ENCODE measurements at regions not wholly inside any gene's neighbourhood (a gene's known extent, or its start where the extent isn't known, plus 50 kb on each side); places are given as distances from the start of the nearest gene placed in this dataset.
A peak's percentile ranks its signal among the peaks of the same experiment; 100 is the strongest.

DNA sequence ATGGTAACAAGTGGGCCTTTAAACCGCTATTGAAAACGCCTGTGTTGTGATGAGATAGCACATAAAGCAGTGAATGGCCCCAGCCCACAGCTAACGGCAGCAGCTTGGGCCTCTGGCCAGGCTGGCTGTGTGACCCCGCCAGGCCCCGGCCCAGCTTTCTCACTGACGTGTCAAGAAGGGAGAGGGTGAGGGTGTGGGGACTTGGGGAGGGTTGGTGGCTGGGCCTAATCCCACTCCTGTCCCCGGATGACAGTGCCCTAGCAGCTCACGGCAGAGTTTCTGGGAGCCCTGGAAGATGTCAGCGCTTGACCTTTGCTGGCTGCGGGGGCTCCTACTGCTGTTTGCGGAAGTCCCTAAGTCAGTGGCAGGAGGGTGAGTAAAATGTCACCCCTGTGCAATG lies 88.9 kb upstream of the SHH start:
- DNase-seq = no peak

DNA sequence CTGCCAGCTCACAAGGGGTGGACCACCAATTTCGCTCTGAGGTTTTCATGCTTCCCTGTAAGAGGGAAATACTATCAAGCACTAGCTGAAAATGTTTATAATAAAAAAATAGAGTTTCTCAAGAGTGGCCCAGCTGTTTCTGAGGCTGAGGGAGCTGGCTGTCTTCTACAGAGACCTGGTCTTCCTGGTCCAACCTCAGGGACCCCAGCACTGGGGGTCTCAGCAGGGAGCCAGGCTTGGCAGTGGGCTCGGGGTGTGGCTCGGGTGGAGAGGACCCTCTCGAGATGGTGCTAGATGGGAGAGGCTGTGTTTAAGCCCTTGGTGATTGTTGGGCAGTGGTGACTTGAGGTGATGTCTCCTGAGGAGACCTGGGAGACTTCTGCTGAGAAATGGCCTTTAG lies 87.3 kb upstream of the SHH start:
- no peak for DNase-seq

DNA sequence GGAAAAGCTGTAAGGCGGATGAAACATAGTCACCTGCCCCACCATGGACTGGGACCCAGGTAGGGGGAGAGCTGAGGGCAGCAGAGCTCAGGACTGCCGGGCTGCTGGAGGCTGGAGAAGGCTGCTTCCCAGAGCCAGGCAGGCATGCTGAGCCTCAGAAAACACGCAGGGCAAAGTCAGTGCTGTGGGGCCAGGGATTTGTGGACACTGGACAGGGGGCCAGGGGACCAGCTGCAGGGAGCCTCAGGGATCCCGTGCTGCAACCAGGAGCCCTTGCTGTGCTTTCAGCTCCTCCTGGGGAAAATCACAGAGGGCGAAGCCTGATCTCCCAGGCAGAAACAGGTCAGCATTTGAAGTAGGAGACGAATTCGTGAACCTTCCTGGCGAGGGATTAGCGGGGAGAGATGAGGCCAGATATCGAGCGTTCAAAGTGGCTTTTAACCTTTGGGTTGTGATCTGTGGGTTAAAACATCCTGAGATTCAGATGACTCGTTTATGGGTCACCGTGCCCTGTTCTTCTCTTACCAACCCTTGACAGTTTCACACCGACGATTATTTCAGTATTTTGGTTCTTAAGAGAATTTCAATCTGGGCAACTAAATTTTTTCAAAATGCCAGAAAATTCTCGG lies 85.6 kb upstream of the SHH start:
- DNase-seq = no peak

DNA sequence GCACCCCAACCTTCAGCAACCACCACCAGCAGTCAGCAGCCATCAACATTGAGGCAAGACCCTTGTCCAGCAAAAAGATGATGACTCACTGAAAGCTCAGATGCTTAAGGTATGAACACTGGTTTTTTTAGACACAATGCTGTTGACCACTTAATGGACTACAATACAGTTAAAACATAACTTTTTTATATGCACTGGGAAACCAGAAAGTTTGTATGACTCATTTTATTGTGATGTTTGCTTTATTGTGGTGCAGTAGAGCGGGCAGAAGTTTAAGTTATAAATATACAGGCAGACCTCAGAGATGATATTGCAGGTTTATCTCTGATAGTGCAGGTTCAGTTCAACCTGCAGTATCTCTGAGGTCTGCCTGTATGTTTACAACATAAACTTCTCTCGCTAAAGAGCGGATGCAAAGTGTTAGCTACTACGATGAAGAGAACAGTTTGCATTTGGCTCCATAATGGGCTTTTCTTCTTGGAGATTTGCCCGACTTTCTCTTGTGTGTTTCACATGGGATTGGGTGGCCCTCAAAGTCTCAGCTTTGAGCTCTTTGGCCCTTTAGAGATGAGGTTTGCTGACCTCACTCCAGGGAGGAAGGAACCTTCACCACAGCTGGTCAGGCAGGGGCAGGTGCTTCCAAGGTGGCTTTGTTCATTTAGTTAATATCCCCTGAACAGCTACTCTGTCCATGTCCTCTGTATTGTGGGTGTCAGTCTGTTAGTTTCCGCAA lies 84.4 kb upstream of the SHH start:
- DNase-seq = no peak

DNA sequence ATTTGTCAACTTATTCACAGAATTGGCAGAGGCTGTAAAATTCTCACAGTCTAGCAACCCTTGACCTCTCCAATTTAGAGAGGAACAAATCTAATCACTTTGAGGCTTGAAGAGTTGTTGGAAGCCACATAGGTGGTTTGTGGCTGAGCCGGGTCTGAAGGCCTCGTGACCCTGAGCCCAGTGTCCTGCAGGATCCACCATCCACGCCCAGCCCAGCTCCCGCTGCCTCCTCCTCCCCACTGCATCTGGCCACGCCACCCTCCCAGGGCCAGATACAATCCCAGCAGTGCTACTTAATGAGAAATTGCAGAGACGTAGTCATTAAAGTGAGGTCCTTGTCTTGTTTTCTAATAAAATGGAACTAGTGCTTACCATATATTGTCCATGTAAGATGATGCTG lies 81.4 kb upstream of the SHH start:
- no peak for DNase-seq

DNA sequence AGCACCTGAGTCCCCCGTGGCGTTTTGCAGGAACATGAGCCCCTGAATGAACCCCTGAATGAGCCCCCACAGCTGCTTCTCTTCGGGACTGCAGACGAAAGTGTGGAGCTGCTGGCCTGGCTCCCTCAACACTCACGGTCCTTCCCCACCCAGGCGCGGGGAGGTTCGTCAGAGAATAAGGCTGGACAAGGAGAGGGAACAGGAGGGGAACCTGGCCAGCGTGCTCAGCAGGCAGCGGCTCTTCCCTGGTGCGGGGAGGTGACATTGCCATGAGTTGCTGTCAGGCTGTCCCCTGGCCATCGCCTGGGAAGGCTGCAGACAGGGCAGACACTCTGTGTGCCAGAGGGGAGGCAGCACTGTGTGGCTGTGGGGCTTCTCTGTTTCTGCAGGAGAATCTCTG lies 80.9 kb upstream of the SHH start:
- DNase-seq = no peak

DNA sequence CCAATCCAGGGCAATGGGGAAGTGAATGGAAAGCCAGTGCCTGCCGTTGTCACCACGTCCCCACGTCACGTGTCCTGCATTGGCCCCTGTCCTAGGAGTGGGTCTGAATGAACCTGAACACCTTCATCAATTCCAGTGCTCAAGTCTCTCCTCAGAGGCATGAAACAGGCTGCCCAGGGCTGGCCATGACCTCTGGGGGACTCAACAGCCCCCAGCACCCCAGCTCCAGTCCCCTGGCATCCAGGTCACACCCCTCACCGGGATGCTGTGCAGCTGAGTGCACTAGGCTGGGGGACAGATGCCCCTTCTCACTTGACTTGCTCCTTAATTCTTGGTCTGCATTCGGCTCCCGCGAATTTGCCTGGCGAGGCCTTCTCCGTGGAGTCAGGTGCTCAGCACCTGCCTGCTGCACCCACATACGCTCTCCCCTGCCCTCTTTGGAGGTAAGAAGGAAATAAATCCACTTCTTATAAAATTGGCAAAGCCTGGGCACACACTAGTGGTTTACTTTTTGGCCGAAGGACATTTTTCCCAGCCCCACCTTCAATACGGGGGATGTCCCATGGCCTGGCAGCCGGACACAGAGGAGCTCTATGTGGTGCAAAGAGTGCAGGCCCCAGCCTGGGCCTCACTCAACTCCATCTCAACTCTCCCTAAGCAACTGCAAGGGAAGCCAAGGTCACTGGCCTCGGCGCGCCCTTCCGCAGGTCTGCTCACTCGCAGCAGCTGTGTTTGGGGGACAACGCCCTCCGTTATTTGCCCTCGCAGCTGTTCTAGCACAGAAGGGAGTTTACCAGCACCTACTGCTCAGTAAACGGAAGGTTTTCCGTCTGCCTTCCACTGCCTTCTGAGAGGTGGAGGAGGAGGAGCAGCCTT lies 77.6 kb upstream of the SHH start:
- no peak for DNase-seq

DNA sequence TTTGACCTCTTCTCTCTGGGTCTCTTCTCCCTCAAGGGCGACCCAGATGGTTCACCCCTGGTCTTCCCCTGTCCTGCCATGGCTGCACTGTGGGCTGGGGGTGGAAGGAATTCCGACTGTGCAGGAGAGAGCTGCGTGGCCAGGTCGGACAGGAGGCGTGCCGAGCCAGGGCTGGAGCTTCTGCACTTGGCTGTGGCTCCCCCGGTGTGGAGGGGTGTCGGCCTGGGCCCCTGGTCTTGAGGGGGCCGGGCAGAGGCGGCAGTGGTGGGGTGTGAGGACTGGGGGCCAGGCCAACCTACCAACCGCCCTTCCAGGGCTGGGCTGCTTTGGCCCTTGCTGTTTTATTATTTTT lies 74.9 kb upstream of the SHH start:
- no peak for DNase-seq

DNA sequence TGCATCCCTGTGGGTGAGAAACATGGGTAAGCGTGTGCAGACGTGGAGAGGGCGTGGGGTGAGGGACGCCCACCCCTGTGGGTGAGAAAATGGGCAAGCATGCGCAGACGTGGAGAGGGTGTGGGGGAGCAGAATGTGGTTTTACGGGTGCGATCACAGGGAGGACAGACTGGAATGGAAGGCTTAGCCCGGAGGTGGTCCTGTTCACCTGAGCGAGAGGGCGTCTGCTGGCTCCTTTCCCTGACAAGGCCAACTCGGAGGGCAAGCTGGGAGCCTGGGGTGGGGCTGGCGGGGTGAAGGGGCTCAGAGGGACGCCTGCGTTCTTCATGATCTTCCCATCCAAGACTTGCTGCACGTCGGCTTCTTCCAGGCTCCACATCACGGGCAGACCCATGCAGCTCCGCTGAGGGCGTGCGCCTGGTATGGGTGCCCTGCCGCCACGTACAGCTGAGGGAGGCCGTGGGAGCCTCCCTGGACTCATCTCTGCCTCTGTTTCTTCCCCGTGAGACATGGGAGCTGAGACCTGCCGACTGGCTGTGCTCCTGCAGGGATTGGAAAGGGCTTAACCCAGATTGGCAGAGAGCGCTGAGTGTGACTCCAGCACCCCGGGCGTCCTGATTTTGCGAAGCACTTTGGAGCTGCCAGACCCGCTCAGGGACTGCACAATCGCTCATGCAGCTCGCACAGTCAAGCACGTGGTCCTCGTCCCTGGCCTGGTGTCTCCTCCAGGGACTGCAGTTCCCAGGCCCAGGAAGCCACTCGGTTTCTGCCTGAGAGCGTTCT lies 74.3 kb upstream of the SHH start:
- DNase-seq = no peak

DNA sequence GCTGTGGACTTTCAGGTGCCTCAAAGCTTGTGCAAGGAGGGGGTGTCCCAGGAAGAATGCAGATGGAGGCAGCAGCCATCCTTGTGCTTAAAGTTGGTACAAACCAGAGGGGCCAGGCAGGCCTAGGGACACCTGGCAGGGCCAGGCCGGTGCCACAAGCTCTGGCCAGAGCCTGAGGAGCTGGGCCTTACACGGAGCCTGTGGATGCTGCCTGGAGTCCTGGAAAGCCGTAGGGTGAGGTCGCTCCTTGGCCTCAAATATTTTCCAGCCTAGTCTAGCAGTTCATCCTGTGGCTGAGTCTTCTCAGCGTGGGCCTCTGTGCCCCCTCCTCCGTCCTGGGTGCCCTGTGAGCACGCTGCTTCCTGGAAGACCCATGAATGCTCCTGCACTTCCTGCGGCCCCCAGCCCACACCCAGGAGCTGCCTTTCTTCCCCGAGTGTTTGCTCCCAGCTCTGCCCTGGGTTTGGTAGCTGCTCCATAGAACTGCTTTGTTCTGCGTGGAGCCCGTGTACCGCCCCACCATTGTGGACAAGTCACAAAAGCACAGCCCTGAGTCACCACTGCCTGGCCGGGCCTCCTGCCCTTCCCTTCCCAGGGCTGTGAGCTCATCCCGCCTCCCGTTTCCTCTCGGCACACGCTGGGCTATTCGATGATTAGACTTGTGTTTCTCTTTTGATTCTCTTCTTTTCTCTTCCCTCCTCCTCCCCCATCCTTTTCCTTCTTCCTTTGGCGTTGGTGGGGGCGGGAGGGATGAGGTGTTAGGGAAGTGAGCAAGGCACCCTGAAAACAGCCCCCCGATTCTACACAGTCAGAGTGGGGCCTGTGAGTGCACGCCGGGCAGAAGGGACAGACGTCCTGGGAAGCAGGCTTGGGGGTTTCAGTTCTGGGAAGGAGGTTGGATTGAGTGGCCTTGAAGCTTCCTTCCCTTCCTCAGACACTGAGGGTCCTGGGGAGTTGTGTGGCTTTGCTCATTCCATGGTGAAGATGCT lies 73.2 kb upstream of the SHH start:
- DNase-seq = peak; percentile 74

DNA sequence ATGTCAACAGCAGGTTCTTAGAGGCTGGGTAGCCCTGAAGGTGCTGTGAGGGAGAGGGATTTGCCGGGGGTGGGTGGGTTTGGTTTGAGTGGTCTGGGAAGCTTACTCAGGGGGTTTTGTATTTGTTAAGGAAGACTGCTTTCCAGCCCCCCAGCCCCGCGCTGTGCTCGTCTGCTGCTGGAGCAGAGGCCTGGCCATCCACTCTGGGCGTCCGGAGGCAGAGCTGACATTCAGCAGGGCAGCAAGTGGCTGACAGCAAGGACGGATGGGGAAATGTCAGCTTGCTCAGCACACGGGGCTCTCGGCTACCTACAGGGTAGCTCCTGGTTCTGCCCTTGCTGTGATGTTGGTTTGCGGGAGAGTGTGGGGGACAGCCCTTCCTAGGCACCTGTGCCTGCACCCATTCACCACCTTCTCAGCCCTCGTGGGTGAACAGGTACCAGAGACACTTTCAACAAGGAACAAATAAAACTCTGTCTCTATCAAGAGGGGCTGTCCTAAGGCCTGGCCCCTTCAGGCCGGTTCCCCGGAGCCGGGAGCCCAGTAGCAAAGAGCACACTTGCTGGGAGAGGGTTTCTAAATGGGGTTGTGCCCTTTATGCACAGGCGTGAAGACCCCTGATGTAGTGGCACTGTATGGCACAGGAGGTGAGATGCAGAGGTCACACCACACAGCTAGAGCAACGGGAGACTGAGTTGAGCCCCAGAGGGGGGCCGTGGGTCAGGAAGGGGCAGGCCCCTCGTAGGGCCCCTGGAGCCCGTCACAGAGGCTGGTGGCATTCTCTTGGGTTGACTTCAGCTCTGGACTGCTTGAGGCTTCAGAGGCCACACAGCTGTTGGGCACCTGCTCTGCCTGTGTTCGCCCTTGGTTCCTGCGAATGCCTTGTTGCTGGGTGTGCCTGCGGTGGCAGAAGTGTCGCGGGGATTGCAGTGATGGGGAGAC lies 72.2 kb upstream of the SHH start:
- DNase-seq = peak; percentile 43

DNA sequence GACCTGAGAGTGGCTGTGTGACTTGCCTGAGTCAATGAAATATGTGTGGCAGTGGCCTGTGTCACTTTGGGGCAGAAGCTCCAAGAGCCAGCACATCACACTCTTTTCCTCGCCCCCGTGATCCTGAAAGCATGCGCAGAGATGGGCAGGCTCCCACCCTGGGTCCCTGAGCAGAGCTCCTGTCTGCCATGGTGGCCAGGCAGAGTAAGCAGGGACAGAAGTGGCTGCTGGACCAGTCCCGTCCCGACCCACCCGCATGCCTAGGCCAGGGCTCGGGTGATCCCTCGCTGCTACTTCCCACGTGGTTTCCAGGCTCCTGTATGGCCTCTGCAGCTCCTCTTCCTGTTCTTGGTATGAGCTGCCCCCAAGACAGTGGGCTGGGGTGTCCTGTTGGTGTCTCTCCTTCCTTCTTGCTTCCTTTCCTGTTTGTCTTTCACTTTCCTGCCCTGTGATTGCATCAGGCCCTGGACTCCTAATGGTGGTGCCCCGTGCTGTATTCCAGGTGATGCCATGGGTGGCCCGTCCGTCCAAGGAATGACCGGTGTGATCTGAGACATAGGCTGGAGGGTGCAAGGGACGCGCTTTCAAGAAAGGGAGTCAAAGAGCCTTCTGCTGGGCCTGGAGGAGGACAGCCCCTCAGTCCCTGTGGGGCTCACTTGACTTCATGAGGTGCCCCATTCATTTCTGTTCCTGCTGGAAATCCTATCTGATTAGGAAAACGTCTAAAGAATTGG lies 71.4 kb upstream of the SHH start:
- DNase-seq = peak; percentile 41

DNA sequence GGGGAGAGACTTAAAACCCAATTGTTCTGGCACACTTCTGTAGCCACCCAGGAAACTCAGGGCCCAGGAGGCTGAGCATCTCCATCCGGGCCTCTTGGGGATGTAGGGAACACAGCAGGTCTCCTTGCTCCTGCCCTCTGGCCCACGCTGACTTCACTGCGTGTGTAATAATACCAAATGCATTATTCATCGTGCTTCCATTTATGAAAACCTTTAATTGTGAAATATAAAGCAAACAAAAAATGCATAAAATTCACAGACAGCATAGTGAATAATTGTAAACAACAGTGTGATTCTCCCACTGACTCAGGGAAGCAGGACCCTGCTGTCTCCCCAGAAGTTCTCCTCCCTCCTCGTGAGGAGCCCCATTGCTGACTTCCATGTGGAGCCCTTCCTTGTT lies 70.3 kb upstream of the SHH start:
- no peak for DNase-seq

DNA sequence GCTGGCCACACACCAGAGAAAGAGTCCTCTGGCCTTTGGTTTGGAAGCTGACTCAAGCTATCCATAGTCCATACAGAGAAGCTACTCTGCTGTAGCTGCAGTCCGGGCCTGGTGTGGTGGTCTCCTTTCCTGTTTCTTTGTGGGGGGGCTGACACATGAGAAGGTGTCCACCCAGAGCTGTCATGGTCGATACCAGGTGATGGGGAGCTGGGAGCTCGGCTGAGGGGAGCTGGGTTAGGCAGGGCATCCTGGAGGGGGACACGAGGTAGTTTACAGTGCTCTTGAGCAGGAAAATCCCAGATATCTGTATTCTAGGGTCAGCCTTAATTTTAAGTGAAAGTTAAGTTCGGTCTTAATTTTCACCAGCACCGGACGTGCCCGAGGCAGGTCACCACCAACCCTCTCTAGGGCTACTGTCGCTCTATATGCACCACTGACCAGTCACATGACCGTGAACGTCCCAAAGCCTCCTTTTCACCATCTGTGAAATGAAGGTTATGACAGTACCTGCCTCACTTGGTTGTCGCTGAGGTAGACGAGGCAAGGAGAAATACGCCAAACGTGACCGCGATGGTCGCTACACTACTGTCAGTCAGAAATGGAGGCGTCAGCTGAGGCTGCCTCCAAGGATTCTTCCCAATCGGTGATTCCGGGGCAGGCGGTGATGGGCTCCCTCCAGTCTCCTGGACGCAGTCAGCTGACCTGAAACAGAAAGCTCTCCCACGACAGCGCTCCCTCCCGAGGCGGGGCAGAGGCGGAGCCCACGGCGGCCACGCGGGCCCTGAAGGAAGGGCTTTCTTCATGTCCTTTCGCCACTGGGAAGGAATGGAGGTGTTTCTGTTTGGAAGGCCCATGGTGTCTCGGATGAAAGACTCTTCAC lies 69.4 kb upstream of the SHH start:
- peak; percentile 46 for DNase-seq

DNA sequence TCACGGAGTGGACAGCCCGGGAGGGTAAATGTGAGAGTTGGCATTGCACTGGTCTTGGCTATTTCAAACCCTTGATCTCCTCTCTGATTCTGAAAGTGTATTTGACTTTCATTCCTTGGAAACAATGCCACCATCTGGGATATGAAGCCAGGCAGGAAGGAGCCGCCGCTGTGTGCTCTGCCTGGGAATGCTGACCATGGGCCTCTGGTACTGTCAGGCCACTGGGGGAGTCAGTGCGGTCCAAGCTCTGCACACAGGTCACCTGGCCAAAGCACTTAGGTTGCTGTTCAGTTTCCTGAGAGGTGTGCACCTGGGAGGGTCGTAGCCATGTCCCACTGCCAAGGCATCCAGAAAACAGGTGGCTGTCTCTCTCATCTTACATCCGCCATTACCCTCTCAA lies 68.5 kb upstream of the SHH start:
- DNase-seq = peak; percentile 32

DNA sequence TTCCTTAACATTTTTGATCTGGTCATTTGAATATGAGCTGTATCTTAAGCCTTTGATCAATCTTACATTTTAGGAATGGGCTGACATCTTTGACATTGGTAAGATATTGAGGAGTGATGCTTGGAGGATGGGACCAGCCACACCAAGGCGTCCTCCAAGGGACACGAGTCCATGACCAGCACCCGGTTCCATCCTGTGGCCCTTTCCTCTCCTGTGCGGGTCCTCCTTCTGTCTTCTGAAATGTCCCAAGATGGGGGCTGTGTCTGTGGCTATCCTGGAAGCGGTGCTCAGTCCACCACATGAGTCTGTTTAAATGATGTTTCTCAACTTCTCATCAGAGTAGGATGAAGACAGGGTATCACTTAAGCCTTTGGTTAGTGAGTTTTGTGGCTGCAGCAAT lies 67.3 kb upstream of the SHH start:
- peak; percentile 29 for DNase-seq

DNA sequence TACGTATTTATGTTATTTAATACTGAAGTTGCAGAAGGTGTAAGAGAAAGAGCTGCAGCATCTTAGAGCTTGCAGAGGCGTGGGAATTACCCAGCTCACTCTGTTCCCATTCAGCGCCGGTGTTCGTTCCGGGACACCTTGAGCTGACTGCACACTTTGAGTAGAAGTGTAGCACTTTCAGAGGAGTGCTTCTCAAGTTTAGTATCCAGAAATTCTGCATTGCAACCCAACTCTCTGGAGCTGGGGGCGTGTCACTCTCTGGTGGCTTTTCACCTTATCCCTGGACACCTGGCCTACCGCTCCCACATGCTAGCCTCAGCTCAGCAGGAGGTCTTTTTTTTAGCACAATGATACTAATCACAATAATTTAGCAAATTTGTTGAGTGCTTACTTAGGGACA lies 66.4 kb upstream of the SHH start:
- DNase-seq = peak; percentile 28

DNA sequence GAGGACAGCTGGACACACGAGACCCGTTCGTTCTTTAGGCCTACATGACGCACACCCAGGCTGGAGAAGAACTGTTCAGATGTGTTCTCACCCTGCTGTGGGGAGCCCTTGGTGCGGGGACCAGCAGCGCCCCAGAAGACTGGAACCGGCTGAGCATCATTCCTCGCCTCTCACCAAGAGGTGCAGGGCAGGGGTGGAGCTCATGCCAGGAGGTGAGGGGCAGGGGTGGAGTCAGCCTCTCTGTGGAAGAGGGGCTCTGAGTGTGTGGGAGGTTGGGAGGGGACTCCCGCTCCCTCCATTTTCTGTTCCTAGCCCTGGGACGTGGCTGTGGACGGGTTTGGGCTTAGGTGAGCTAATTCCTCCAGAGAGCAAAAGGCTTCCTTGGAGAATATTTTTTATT lies 66.0 kb upstream of the SHH start:
- peak; percentile 44 for DNase-seq

DNA sequence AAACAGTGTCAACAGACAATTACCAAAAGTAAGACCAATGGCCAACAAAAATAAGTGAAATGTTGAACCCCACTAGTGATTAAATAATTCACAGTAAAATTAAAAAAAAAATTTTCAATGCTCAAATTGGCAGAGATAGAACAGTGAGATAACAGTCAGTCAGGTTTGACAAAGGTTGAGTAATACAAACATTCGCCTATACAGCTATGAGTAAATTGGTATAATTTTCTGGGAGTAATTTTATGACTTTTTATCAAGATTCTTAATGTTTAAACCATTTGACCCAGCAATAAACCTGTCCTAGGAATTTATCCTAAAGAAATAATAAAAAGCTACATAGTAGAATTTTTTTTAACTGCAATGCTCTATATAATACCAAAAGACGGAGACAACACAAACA lies 64.9 kb upstream of the SHH start:
- no peak for DNase-seq
